Osteoblast (primary cell): ENCODE measurements at regions not wholly inside any gene's neighbourhood (a gene's known extent, or its start where the extent isn't known, plus 50 kb on each side); places are given as distances from the start of the nearest gene placed in this dataset.

Source experiments
- DNase-seq: peaks from one replicate; pipeline ENCODE4 v3.0.0; 2011; ENCODE audit warnings: low spot score, mixed read lengths; ENCODE audit not compliant: insufficient read length; ENCODE audit errors: missing footprints
- H2AFZ ChIP-seq: 2 replicates; pipeline ENCODE4 v1.6.0; 2011; ENCODE audit warnings: mild to moderate bottlenecking, low read length
- H3K27ac ChIP-seq: 2 replicates; pipeline ENCODE4 v1.5.1; 2011; ENCODE audit warnings: mild to moderate bottlenecking, low read depth, low read length, moderate library complexity
- H3K27me3 ChIP-seq: 2 replicates; pipeline ENCODE4 v1.6.0; 2012; ENCODE audit warnings: mild to moderate bottlenecking, control low read depth, inconsistent platforms, low read length, moderate library complexity; ENCODE audit not compliant: insufficient read depth
- H3K36me3 ChIP-seq: 2 replicates; pipeline ENCODE4 v1.5.1; 2011; ENCODE audit warnings: mild to moderate bottlenecking, low read length, control low read depth, moderate library complexity; ENCODE audit not compliant: insufficient read depth
- H3K4me1 ChIP-seq: 2 replicates; pipeline ENCODE4 v1.5.1; 2011; ENCODE audit warnings: mild to moderate bottlenecking, low read length, control low read depth, moderate library complexity; ENCODE audit not compliant: insufficient read depth
- H3K4me2 ChIP-seq: 2 replicates; pipeline ENCODE4 v1.6.0; 2011; ENCODE audit warnings: mild to moderate bottlenecking, low read length; ENCODE audit not compliant: insufficient read depth
- H3K4me3 ChIP-seq: fragments of 200-600 bp; sonication (generic); 3 replicates; pipeline ENCODE4 v1.5.1; 2012; ENCODE audit warnings: mild to moderate bottlenecking, low read length, inconsistent platforms; ENCODE audit not compliant: insufficient read depth
- H3K79me2 ChIP-seq: 2 replicates; pipeline ENCODE4 v1.6.0; 2012; ENCODE audit warnings: mild to moderate bottlenecking, low read length, control low read depth, inconsistent platforms; ENCODE audit not compliant: insufficient read depth
- H3K9me3 ChIP-seq: 2 replicates; pipeline ENCODE4 v1.5.1; 2011; ENCODE audit warnings: low read depth, low read length, control low read depth
- H4K20me1 ChIP-seq: 2 replicates; pipeline ENCODE4 v1.6.0; 2012; ENCODE audit warnings: mild to moderate bottlenecking, low read length, control low read depth; ENCODE audit not compliant: insufficient read depth
- TF ChIP-seq, protein P1 (sequence below): IDR thresholded peaks from 2 replicates; pipeline ENCODE4 v1.5.1; 2011; ENCODE audit warnings: mild to moderate bottlenecking, low read depth, low read length, moderate library complexity; ENCODE audit errors: extremely low read depth

DNA sequence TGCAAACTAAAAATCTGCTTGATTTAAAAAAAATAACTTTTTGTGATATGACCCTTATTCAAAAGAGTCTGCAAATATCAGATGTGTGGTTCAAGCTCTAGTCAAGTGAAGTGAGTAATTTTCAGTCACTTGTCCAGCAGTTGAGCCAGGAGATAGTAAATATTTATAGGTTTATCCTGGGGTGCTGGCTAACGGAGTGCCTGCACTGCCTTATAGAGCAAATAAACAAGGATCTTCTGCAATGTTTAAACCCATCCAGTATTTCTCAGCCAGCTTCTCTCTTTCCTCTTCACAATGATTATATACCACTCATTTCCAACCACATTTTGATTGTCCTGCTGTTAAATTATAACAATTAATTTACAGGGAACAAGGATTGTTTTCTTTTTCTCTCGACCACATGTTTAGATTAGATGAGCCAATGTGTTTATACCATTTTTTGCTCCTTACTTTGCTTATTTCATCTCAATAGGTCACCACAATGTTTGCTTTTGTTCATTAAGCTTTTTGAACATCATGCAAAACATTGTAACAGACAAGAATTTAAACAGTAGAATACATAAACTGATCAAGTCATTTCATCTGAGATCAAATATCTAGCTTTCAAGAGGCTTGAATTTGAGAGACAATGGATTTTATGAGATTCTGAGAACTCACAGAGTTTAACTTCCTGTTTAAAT, 60.3 kb upstream of the GREM2 start:
- H3K4me1 ChIP-seq = no peaks in the 10 kb centered on the region

DNA sequence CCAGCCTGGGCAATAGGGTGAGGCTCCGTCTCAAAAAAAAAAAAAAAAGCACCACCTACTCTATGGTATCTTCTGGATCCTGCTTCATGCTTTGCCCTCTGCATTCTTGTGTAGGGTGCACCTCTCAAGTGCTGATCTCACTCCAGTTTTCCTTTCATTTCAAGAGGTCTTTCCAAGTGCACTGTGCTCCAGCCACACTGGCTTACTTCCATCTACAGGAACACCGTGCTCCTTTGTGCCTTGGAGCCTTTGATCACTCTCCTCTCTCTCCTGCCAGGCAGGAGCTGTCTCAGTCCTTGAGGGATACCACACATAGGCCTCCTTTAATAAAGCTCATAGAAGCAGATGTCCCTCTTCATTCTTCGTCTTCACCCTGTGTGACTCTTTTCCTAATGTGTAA, 55.4 kb upstream of the GREM2 start:
- Histone ChIP-seq H3K9me3 (no peaks in the 10 kb centered on the region), H3K36me3 (no peaks in the 10 kb centered on the region), H3K4me2 (no peak overlapping the region), H3K27me3 (no peaks in the 10 kb centered on the region), H3K27ac (no peak overlapping the region), H3K4me1 (peaks cover 12% of the 10 kb centered on the region), H3K79me2 (no peaks in the 10 kb centered on the region), H4K20me1 (no peaks in the 10 kb centered on the region), H2AFZ (no peak overlapping the region), H3K4me3 (no peak overlapping the region)
- DNase-seq = no peak
- TF ChIP-seq, protein P1, sequence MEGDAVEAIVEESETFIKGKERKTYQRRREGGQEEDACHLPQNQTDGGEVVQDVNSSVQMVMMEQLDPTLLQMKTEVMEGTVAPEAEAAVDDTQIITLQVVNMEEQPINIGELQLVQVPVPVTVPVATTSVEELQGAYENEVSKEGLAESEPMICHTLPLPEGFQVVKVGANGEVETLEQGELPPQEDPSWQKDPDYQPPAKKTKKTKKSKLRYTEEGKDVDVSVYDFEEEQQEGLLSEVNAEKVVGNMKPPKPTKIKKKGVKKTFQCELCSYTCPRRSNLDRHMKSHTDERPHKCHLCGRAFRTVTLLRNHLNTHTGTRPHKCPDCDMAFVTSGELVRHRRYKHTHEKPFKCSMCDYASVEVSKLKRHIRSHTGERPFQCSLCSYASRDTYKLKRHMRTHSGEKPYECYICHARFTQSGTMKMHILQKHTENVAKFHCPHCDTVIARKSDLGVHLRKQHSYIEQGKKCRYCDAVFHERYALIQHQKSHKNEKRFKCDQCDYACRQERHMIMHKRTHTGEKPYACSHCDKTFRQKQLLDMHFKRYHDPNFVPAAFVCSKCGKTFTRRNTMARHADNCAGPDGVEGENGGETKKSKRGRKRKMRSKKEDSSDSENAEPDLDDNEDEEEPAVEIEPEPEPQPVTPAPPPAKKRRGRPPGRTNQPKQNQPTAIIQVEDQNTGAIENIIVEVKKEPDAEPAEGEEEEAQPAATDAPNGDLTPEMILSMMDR = no peak

More for the DNA sequence above, 60.3 kb upstream of the GREM2 start:
- Histone ChIP-seq H3K4me3 (no peak overlapping the region), H2AFZ (no peak overlapping the region), H3K9me3 (no peaks in the 10 kb centered on the region), H3K79me2 (no peaks in the 10 kb centered on the region), H3K27me3 (no peaks in the 10 kb centered on the region), H3K27ac (no peak overlapping the region), H3K4me2 (no peak overlapping the region), H4K20me1 (no peaks in the 10 kb centered on the region), H3K36me3 (no peaks in the 10 kb centered on the region)
- no peak for DNase-seq
- TF ChIP-seq, protein P1 = no peak

DNA sequence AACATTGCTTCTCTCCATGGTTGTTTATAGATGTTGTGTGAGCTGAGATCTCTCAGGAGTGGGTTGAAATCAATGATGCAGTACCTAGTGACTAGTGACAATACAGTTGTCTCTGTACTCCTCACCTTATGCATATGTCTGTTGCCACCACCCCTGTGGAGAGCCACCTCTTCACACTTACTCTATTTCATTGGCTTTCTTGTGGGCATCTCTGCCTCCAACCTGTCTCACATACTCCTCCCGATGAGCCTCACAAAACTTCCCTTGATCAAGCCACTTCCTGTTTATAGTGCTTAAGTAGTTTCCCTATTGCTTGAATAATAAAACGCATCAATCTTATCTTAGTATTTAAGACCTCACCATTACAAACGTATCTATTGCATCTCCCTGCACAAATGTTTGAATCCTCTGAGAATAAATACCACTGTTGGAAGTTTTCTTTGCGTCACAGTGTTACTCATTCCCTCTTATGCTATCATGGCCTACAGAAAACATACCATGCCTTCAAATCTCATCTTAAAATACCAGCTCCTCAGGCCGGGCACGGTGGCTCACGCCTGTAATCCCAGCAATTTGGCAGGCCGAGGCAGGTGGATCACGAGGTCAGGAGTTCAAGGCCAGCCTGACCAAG, 54.7 kb upstream of the GREM2 start:
- no peak overlapping the region for H2AFZ ChIP-seq
- H3K27me3 ChIP-seq = no peaks in the 10 kb centered on the region

More for the DNA sequence above, 54.7 kb upstream of the GREM2 start:
- Histone ChIP-seq H3K36me3 (no peaks in the 10 kb centered on the region), H3K9me3 (no peaks in the 10 kb centered on the region), H3K4me2 (no peak overlapping the region), H3K27ac (no peak overlapping the region), H3K79me2 (no peaks in the 10 kb centered on the region), H4K20me1 (no peaks in the 10 kb centered on the region), H3K4me1 (peaks cover 12% of the 10 kb centered on the region), H3K4me3 (no peak overlapping the region)
- TF ChIP-seq, protein P1 = no peak
- DNase-seq = no peak
